Breast epithelium (tissue), 3 donors: ENCODE measurements at regions not wholly inside any gene's neighbourhood (a gene's known extent, or its start where the extent isn't known, plus 50 kb on each side); places are given as distances from the start of the nearest gene placed in this dataset.
"Not testable (repeated sequence)": the region's sequence is repeated elsewhere in the genome, so short reads cannot be mapped to it uniquely, and the experiment has no call there.

Source experiments
- POLR2AphosphoS5 ChIP-seq, 3 donors: sonication (generic); formaldehyde crosslinking; IDR thresholded peaks; one replicate each; pipeline ENCODE4 v1.6.1; 2017; ENCODE audit warnings: antibody characterized with exemption in 3 of 3
- TF ChIP-seq, protein P1 (sequence below), 3 donors: fragments of 450-650 bp; IDR thresholded peaks; one replicate each; pipeline ENCODE4 v1.5.1; 2016 to 2017; ENCODE audit warnings: antibody characterized with exemption in 3 of 3, mild to moderate bottlenecking in 3 of 3, moderate library complexity in 3 of 3

DNA sequence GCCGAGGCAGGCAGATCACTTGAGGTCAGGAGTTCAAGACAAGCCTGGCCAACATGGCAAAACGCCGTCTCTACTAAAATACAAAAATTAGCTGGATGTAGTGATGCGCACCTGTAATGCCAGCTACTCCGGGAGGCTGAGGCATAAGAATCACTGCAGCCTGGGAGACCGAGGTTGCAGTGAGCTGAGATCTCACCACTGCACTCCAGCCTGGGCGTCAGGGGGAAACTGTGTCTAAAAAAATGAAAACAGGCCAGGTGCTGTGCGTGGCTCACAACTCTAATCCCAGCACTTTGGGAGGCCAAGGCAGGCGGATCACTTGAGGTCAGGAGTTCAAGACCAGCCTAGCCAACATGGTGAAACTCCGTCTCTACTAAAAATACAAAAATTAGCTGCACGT, 69.9 kb downstream of the C9orf50 start:
- TF ChIP-seq, protein P1, sequence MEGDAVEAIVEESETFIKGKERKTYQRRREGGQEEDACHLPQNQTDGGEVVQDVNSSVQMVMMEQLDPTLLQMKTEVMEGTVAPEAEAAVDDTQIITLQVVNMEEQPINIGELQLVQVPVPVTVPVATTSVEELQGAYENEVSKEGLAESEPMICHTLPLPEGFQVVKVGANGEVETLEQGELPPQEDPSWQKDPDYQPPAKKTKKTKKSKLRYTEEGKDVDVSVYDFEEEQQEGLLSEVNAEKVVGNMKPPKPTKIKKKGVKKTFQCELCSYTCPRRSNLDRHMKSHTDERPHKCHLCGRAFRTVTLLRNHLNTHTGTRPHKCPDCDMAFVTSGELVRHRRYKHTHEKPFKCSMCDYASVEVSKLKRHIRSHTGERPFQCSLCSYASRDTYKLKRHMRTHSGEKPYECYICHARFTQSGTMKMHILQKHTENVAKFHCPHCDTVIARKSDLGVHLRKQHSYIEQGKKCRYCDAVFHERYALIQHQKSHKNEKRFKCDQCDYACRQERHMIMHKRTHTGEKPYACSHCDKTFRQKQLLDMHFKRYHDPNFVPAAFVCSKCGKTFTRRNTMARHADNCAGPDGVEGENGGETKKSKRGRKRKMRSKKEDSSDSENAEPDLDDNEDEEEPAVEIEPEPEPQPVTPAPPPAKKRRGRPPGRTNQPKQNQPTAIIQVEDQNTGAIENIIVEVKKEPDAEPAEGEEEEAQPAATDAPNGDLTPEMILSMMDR (IDR thresholded peaks at IDR 0.05): not testable (repeated sequence)
- not testable (repeated sequence) for TF ChIP-seq POLR2AphosphoS5 (IDR thresholded peaks at IDR 0.05)
